BLaER1 (cell line): ENCODE measurements at regions not wholly inside any gene's neighbourhood (a gene's known extent, or its start where the extent isn't known, plus 50 kb on each side); places are given as distances from the start of the nearest gene placed in this dataset.

Experiments
- H3K27ac ChIP-seq: shearing (Covaris generic); formaldehyde crosslinking; 2 replicates; pipeline ENCODE4 v1.8.1; 2022
- H3K27me3 ChIP-seq: shearing (Covaris generic); formaldehyde crosslinking; 2 replicates; pipeline ENCODE4 v1.8.1; 2022
- H3K36me3 ChIP-seq: shearing (Covaris generic); formaldehyde crosslinking; 2 replicates; pipeline ENCODE4 v1.8.1; 2022
- H3K4me1 ChIP-seq: shearing (Covaris generic); formaldehyde crosslinking; 2 replicates; pipeline ENCODE4 v1.8.1; 2022
- H3K4me2 ChIP-seq: shearing (Covaris generic); formaldehyde crosslinking; 2 replicates; pipeline ENCODE4 v1.8.1; 2022
- H3K4me3 ChIP-seq: shearing (Covaris generic); formaldehyde crosslinking; 2 replicates; pipeline ENCODE4 v1.8.1; 2022
- H3K9ac ChIP-seq: shearing (Covaris generic); formaldehyde crosslinking; 2 replicates; pipeline ENCODE4 v1.8.1; 2022
- H3K9me3 ChIP-seq: shearing (Covaris generic); formaldehyde crosslinking; 2 replicates; pipeline ENCODE4 v1.8.1; 2022
- H4K20me1 ChIP-seq: shearing (Covaris generic); formaldehyde crosslinking; 2 replicates; pipeline ENCODE4 v1.8.1; 2022
- Cebpa-rat ChIP-seq: shearing (Covaris generic); IDR thresholded peaks from 2 replicates; pipeline ENCODE4 v1.8.1; 2022

DNA sequence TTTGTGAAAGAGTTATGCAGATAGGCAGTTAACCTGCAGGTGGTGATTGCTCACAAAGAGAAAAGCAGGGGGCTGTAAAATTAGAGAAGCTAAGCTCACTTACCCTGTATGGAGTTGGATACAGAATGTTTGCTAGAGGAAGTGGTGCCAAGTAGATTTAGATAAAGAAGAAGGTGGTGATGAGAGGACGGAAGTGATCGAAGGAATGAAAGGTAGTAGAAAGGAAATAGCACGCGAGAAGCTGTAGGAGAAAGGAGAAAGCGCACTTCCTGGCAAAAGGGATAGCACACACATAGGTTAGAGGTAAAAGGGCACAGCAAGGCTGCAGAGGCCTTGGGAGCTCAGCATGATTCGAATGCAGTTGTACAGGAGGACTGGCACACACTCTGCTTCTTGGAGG is 87.3 kb upstream of the CTSC start:
- no peak overlapping the region for H3K4me2 ChIP-seq
- TF ChIP-seq Cebpa-rat, result no peak

DNA sequence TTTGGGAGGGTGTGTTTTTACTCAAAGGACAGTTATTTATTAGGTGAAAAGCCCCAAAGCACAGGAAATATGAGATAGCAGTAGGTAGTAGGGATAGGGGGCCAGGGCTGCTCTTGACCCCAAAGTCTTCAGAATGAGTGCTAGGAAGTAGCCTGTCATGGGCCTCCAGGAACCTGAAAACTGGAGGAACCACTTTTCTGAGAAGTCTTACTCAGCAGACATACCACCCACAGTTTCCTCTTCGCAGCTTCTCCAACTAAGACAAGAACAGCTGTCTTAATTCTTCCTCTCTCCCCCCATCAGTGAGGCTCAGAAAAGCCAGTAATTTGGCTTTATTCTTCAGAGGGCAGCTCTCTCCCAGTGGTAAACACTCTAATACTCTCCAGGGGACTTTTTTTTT is 84.0 kb upstream of the CTSC start:
- no peaks in the 10 kb centered on the region for H4K20me1 ChIP-seq
- H3K4me1 ChIP-seq, result peaks cover 8% of the 10 kb centered on the region
- no peak for TF ChIP-seq Cebpa-rat
- H3K9ac ChIP-seq, result no peak overlapping the region
- no peaks in the 10 kb centered on the region for H3K9me3 ChIP-seq
- no peaks in the 10 kb centered on the region for H3K27me3 ChIP-seq
- H3K4me3 ChIP-seq, result no peak overlapping the region
- H3K27ac ChIP-seq, result no peak overlapping the region
- H3K4me2 ChIP-seq, result no peak overlapping the region
- H3K36me3 ChIP-seq, result no peaks in the 10 kb centered on the region

More for the DNA sequence above, 87.3 kb upstream of the CTSC start:
- Histone ChIP-seq H3K9ac (no peak overlapping the region), H3K27ac (no peak overlapping the region), H3K36me3 (no peaks in the 10 kb centered on the region), H3K27me3 (no peaks in the 10 kb centered on the region), H3K4me3 (no peak overlapping the region), H3K4me1 (peaks cover 13% of the 10 kb centered on the region), H3K9me3 (no peaks in the 10 kb centered on the region), H4K20me1 (no peaks in the 10 kb centered on the region)

DNA sequence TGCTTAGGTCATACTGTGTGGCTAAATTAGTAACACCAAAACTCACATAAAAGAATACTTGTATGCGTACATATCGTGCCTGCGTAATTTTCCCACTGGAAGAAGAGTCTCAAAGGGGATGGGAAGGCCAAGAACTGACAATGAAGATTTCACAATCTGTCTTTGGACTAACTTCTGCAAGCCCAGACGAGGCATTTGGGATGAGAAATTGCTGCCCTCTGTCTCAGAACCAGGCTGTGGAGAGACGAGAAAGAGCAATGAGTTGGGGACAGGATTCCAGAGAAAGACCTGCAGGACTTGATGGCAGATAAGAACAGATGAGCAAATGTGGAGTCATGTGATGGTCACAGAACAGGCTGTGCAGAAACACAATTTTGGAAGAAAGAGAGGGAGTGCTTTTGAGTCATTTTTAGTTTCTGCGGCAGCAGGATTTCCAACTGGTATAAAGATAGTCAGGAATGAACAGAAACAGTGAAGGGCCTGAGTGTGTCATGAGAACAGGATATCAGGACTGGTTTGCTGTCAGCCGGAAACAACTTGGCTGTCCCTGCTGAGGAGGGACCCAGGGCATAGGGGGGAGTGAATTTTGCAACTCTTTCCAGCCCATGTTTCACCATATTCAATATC is 82.7 kb upstream of the CTSC start:
- Histone ChIP-seq H3K27ac (no peak overlapping the region), H3K4me3 (no peak overlapping the region), H3K4me2 (no peak overlapping the region), H3K9ac (no peak overlapping the region), H3K4me1 (peaks cover 13% of the 10 kb centered on the region), H3K27me3 (no peaks in the 10 kb centered on the region), H4K20me1 (no peaks in the 10 kb centered on the region), H3K9me3 (no peaks in the 10 kb centered on the region), H3K36me3 (no peaks in the 10 kb centered on the region)
- TF ChIP-seq Cebpa-rat, result no peak

DNA sequence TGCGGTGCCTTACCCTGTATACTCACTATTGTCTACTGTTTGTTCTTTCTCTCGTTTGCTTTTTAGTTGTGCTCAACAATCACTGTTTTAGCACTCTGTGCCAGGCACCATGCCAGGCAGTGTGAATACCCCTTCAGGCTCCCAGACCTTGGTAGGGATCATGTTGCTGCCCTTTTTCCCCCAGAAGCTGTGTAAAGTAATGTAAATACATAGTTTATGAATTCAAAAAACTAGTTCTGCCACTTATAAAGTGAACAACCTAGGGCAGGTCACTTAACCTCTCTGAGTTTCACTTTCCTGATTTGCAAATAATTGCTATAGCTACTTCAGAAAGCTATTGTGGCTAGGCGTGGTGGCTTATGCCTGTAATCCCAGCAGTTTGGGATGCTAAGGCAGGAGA is 81.0 kb upstream of the CTSC start:
- Histone ChIP-seq H3K9ac (no peak overlapping the region), H3K4me1 (peaks cover 28% of the 10 kb centered on the region), H3K27me3 (no peaks in the 10 kb centered on the region), H3K9me3 (no peaks in the 10 kb centered on the region), H3K36me3 (no peaks in the 10 kb centered on the region), H3K27ac (no peak overlapping the region), H3K4me3 (no peak overlapping the region), H3K4me2 (no peak overlapping the region), H4K20me1 (no peaks in the 10 kb centered on the region)
- no peak for TF ChIP-seq Cebpa-rat

DNA sequence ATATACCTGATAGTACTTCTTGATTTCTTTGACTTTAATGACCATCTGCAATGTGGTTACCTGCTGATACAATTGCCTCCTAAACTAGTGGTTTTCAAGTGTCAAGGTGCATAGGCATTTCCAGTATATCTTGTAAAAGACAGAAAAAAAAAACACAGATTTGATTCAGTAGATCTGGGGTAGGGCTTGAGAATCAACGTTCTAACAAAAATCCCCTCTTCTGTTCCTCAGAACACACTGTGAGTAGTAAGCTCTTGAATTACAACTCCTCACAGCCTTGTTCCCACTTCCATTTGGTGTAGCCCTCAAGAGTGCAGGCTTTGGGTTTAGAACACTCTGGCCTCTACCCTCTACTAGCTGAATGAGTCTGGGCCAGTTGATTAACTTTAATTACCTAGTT is 78.0 kb upstream of the CTSC start:
- Histone ChIP-seq H4K20me1 (no peaks in the 10 kb centered on the region), H3K9me3 (no peaks in the 10 kb centered on the region), H3K27ac (no peak overlapping the region), H3K9ac (no peak overlapping the region), H3K4me1 (peaks cover 20% of the 10 kb centered on the region), H3K36me3 (no peaks in the 10 kb centered on the region), H3K27me3 (no peaks in the 10 kb centered on the region), H3K4me3 (no peak overlapping the region), H3K4me2 (peak overlapping the region; percentile 54)
- no peak for TF ChIP-seq Cebpa-rat

DNA sequence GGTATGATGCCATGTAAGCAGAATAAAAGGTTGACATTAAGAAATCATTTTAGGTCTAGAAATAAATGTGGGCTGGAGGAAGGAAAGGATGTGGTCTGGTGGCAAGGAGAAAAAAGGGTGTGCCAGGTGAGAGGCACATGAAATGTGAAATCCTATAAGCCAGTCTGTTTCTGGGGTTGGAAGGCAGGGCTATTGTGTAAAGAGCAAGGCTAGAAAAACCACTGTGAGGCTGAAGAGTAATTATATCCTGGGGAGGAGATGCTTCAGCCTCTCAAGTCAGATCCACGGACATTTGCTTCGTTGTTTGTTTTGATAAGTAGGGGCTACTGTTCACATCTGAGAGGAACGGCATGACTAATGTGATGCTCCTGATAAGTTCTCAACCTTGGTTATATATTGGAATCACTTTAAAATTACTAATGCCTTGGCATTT is 77.5 kb upstream of the CTSC start:
- H3K4me3 ChIP-seq, result no peak overlapping the region
- no peaks in the 10 kb centered on the region for H3K36me3 ChIP-seq
- H3K4me2 ChIP-seq, result peak overlapping the region; percentile 54
- 0 out of 2 replicates have a peak overlapping the region, but pooled peaks have one; percentile 11 for H3K27ac ChIP-seq
- no peak overlapping the region for H3K9ac ChIP-seq
- no peaks in the 10 kb centered on the region for H3K9me3 ChIP-seq
- no peaks in the 10 kb centered on the region for H3K27me3 ChIP-seq
- H3K4me1 ChIP-seq, result peaks cover 20% of the 10 kb centered on the region
- H4K20me1 ChIP-seq, result no peaks in the 10 kb centered on the region
- no peak for TF ChIP-seq Cebpa-rat

DNA sequence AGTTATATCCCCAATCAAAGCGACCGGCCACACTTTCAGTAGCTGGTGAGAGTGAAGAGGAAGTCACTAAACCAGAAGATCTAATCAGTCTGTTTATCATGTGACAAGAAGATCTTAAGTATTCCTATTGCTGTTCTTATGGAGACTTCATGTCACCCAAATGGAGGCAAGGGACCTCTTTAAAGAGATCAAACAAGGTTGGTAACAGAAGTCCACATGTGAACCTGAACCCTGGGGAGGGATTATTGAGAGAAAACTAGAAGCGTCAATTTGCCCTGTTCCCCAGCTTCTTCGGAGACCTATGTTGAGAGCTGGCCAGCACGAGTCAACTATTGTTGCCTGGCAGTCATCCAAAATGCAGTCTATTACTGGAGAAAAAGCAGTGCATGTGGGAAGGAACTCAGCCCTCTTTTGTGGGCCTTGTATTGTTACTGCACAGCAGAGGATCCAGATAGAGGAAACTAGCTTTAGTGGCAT is 76.9 kb upstream of the CTSC start:
- no peak overlapping the region for H3K9ac ChIP-seq

DNA sequence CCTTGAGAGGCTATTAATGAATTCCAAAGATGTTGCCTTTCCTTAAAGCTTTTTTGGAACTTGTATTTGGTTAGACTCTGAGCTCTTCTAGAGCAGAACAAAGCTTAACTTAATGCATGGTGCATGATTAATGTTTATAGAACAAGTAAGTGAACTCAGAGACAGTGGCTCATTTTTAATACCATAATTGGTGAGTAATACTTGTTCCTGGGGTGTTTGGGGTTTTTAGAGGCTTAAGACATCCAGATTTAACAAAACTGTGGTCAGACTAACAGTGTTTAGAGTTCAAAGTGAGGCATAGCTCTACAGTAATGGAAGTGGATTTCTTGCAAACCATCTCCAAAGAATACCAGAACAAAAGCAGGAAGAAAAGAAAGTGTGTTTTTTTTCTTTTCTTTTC is 73.7 kb upstream of the CTSC start:
- H3K36me3 ChIP-seq, result no peaks in the 10 kb centered on the region
- H3K4me3 ChIP-seq, result no peak overlapping the region
- H3K9me3 ChIP-seq, result no peaks in the 10 kb centered on the region
- H4K20me1 ChIP-seq, result no peaks in the 10 kb centered on the region
- no peak overlapping the region for H3K9ac ChIP-seq
- H3K27me3 ChIP-seq, result no peaks in the 10 kb centered on the region
- H3K4me2 ChIP-seq, result no peak overlapping the region
- peaks cover 20% of the 10 kb centered on the region for H3K4me1 ChIP-seq
- H3K27ac ChIP-seq, result no peak overlapping the region
- TF ChIP-seq Cebpa-rat, result no peak

More for the DNA sequence above, 76.9 kb upstream of the CTSC start:
- H3K27ac ChIP-seq, result peak overlapping the region; percentile 11; the same call in 1 of the 2 replicates
- peaks cover 20% of the 10 kb centered on the region for H3K4me1 ChIP-seq
- no peak for TF ChIP-seq Cebpa-rat
- peak overlapping the region; percentile 54 for H3K4me2 ChIP-seq
- H3K36me3 ChIP-seq, result no peaks in the 10 kb centered on the region
- no peaks in the 10 kb centered on the region for H3K9me3 ChIP-seq
- no peaks in the 10 kb centered on the region for H3K27me3 ChIP-seq
- H3K4me3 ChIP-seq, result no peak overlapping the region
- no peaks in the 10 kb centered on the region for H4K20me1 ChIP-seq

DNA sequence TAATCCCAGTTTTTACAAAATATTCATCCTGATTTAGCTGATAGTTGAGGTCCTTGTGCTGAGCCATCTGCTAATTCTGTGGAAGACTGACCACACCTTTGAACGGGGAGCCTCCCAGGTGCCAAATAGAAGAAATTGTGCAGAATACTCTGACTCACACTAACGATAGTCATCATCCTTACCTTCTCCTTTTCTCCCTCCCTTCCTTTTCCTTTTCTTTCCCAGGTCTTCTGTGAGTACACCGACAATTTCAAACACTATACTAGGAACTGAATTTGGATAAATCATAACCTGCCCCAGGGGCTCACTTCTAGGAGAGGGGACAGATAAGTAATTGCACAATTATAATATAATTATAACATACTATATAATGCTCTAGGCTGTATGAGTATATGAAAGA is 73.1 kb upstream of the CTSC start:
- no peak overlapping the region for H3K27ac ChIP-seq

DNA sequence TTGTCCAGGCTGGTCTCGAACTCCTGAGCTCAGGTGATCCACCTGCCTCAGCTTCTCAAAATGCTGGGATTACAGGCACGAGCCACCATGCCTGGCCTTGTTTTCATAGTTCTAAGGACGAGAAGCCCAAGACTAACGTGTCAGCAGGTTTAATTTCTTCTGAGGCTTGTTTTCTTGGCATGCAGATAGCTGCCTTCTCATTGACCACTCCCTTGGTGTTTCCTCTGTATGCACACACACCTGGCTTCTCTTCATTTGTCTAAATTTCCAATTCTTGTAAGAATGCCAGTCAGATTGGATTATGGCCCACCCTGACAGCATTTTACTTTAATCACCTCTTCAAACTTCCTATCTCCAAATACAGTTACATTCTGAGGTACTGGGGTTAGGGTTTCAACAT is 72.5 kb upstream of the CTSC start:
- H3K9ac ChIP-seq, result no peak overlapping the region
- no peaks in the 10 kb centered on the region for H3K9me3 ChIP-seq
- H3K27ac ChIP-seq, result no peak overlapping the region
- no peaks in the 10 kb centered on the region for H3K36me3 ChIP-seq
- no peaks in the 10 kb centered on the region for H4K20me1 ChIP-seq
- H3K4me3 ChIP-seq, result no peak overlapping the region
- peaks cover 13% of the 10 kb centered on the region for H3K4me1 ChIP-seq
- H3K27me3 ChIP-seq, result no peaks in the 10 kb centered on the region
- TF ChIP-seq Cebpa-rat, result no peak
- no peak overlapping the region for H3K4me2 ChIP-seq

More for the DNA sequence above, 73.1 kb upstream of the CTSC start:
- H3K9ac ChIP-seq, result no peak overlapping the region
- H3K4me1 ChIP-seq, result peaks cover 19% of the 10 kb centered on the region
- H3K36me3 ChIP-seq, result no peaks in the 10 kb centered on the region
- H3K4me3 ChIP-seq, result no peak overlapping the region
- no peak for TF ChIP-seq Cebpa-rat
- H3K4me2 ChIP-seq, result no peak overlapping the region
- H3K9me3 ChIP-seq, result no peaks in the 10 kb centered on the region
- H3K27me3 ChIP-seq, result no peaks in the 10 kb centered on the region
- H4K20me1 ChIP-seq, result no peaks in the 10 kb centered on the region

DNA sequence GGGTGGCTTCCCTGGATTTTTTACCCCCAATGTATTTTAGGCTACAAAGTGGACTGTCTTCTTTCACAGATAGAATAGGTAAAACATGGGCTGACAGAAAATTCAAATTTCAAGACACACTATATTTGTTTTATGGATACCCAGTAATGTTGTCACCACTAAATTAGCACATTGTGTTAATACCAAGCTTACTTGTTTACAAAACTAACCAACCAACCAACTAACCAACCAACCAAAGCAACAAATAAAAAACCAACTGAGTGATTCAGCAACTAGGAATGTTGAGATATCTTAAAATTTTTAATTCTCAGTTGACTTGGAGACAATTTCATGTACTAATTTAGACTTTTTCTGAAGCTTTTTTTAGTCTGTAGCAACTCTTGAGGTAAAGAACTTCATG is 69.3 kb upstream of the CTSC start:
- Histone ChIP-seq H3K27me3 (no peaks in the 10 kb centered on the region), H4K20me1 (no peaks in the 10 kb centered on the region), H3K27ac (no peak overlapping the region), H3K36me3 (no peaks in the 10 kb centered on the region), H3K4me2 (no peak overlapping the region), H3K4me1 (peaks cover 7% of the 10 kb centered on the region), H3K9me3 (no peaks in the 10 kb centered on the region), H3K4me3 (no peak overlapping the region), H3K9ac (no peak overlapping the region)
- no peak for TF ChIP-seq Cebpa-rat
